ENCODE measurements at regions not wholly inside any gene's neighbourhood (a gene's known extent, or its start where the extent isn't known, plus 50 kb on each side); places are given as distances from the start of the nearest gene placed in this dataset.

DNA sequence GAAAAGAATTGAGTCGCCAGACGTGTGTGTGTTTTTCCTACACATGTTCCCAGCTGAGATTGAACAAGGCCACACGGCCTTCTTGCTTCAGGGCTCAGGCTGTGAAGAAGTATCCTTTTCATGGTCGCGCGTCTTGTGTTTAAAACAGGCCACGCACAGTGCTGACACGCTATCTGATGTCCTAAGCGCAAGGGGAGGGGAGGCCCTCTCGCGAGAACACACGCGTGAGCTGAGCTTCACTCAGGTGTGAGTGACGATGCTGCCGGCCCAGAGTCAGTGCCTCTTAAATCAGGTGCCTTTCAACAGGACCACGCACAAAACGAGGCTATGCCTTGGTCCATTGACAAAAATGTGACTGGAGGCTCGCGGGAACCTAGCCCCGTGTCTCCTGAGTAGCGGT is 103.7 kb downstream of the TEX29 start:
- Mint-ChIP-seq H3K9me3 (no peaks in the 10 kb centered on the region), H3K4me3 (no peak overlapping the region), H3K4me1 (ENCODE audit: low read depth) (no peaks in the 10 kb centered on the region), H3K27ac (no peak overlapping the region), H3K36me3 (ENCODE audit: low read depth) (no peaks in the 10 kb centered on the region), H3K27me3 (no peaks in the 10 kb centered on the region)
- POLR2A ChIA-PET = no interaction called here
- intact Hi-C loops (cut with micrococcal nuclease) = no loop called here
- no peak for TF ChIP-seq CTCF (IDR thresholded peaks at IDR 0.05)
- DNase-seq = no peak
- CTCF ChIA-PET = no interaction called here
- no peak for ATAC-seq

DNA sequence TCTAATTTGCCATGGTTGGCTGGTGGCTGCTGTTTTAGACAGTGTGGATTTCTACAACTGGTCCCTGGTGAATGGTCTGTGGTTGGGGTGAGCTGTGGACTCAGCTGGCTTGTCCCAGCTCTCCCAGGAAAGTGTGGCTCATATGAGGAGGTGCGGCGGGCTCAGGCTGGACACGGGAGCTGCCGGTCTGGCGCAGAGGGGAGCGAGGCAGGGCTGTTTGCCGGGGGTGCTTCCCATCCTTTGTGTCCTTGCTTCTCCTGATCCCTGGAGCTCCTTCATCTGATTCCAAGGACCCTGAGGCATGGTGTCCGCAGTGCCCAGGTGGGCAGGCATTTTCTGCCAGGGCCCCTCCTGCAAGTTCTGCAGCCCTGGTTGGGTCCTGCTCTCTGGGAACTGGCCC is 104.9 kb downstream of the TEX29 start:
- no peak overlapping the region for H3K4me3 Mint-ChIP-seq
- ATAC-seq (no peak), DNase-seq (no peak)
- H3K27me3 Mint-ChIP-seq = no peaks in the 10 kb centered on the region
- H3K4me1 Mint-ChIP-seq (ENCODE audit: low read depth) = no peaks in the 10 kb centered on the region
- TF ChIP-seq CTCF (IDR thresholded peaks at IDR 0.05) = no peak
- H3K27ac Mint-ChIP-seq = no peak overlapping the region
- intact Hi-C loops (cut with micrococcal nuclease) = no loop called here
- no peaks in the 10 kb centered on the region for H3K36me3 Mint-ChIP-seq (ENCODE audit: low read depth)
- ChIA-PET POLR2A (no interaction called here), CTCF (no interaction called here)
- no peaks in the 10 kb centered on the region for H3K9me3 Mint-ChIP-seq

GRCh38 chr13:111429064-111429558 is 108.7 kb downstream of the TEX29 start:
- no peaks in the 10 kb centered on the region for H3K4me1 Mint-ChIP-seq (ENCODE audit: low read depth)
- H3K27ac Mint-ChIP-seq = no peak overlapping the region
- ChIA-PET POLR2A (no interaction called here), CTCF (interaction anchor here (0.7 to 2.4 kb wide), 20 partner anchors 9 to 469 kb away, joined by 3 to 15 read pairs (median 4); no protein-coding TSS in a partner anchor)
- DNase-seq (peak; percentile 76), ATAC-seq (peak; percentile 94)
- intact Hi-C loops (cut with micrococcal nuclease) = no loop called here
- TF ChIP-seq CTCF (IDR thresholded peaks at IDR 0.05) = peak; percentile 62
- no peaks in the 10 kb centered on the region for H3K9me3 Mint-ChIP-seq
- no peak overlapping the region for H3K4me3 Mint-ChIP-seq
- H3K27me3 Mint-ChIP-seq = peaks cover 2% of the 10 kb centered on the region
- no peaks in the 10 kb centered on the region for H3K36me3 Mint-ChIP-seq (ENCODE audit: low read depth)

GRCh38 chr13:111431206-111431605 is 110.8 kb downstream of the TEX29 start:
- intact Hi-C loops (cut with micrococcal nuclease) = no loop called here
- Mint-ChIP-seq H3K36me3 (ENCODE audit: low read depth) (no peaks in the 10 kb centered on the region), H3K4me1 (ENCODE audit: low read depth) (no peaks in the 10 kb centered on the region), H3K27ac (no peak overlapping the region), H3K9me3 (no peaks in the 10 kb centered on the region), H3K27me3 (peaks cover 2% of the 10 kb centered on the region), H3K4me3 (no peak overlapping the region)
- ChIA-PET CTCF (interaction anchor here (1.1 kb wide), 1 partner anchor 16 kb away, joined by 4 read pairs; no protein-coding TSS in a partner anchor), POLR2A (no interaction called here)
- ATAC-seq (no peak), DNase-seq (no peak)
- no peak for TF ChIP-seq CTCF (IDR thresholded peaks at IDR 0.05)

DNA sequence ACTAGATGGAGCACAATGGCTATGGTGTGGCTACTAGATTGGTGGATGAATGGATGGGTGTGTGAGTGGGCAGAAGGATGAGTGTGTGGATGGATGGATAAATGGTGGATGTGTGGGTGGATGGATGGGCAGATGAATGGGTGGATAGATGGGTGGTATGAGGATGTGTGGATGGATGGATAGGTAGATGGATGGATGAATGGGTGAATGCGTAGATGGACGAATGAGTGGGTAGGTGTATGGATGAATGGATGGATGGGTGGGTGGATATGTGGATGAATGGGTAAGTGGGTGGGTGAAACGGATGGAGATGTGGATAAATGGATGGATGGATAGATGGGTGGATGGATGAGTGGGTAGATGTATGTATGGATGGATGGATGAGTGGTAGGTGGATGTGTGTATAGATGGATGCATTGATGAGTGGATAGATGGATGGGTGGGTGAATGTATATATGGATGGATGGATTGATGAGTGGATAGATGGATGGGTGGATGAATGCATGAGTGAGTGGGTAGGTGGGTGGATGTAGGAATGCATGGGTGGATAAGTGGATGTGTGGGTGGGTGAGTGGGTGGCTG is 114.2 kb downstream of the TEX29 start:
- intact Hi-C loops (cut with micrococcal nuclease) = no loop called here
- H3K4me3 Mint-ChIP-seq = no peak overlapping the region
- no peaks in the 10 kb centered on the region for H3K36me3 Mint-ChIP-seq (ENCODE audit: low read depth)
- DNase-seq (no peak), ATAC-seq (no peak)
- TF ChIP-seq CTCF (IDR thresholded peaks at IDR 0.05) = no peak
- CTCF ChIA-PET = no interaction called here
- H3K27me3 Mint-ChIP-seq = peaks cover 2% of the 10 kb centered on the region
- no peaks in the 10 kb centered on the region for H3K4me1 Mint-ChIP-seq (ENCODE audit: low read depth)
- POLR2A ChIA-PET = no interaction called here
- no peak overlapping the region for H3K27ac Mint-ChIP-seq
- H3K9me3 Mint-ChIP-seq = no peaks in the 10 kb centered on the region
